ENCODE measurements at regions not wholly inside any gene's neighbourhood (a gene's known extent, or its start where the extent isn't known, plus 50 kb on each side); places are given as distances from the start of the nearest gene placed in this dataset.

- Histone ChIP-seq H3K56ac (ENCODE audit: extremely low read depth, insufficient read depth, low read length) (no peak overlapping the region), H4K91ac (ENCODE audit: insufficient read depth, low read depth, low read length) (no peak overlapping the region), H2AFZ (replicated peaks; ENCODE audit: low read length, poor library complexity) (no peak overlapping the region), H3K9me3 (ENCODE audit: control insufficient read depth, insufficient read depth, low read length) (no peaks in the 10 kb centered on the region), H3K79me1 (ENCODE audit: low read depth in 1 of 2, low read length in 2 of 2) (no peaks in the 10 kb centered on the region), H2AK9ac (replicated peaks; ENCODE audit: low read depth, low read length, poor library complexity) (no peak overlapping the region), H3K14ac (replicated peaks; ENCODE audit: low read depth, low read length) (no peak overlapping the region), H3K9me1 (ENCODE audit: insufficient read depth, low read length) (no peaks in the 10 kb centered on the region), H4K8ac (ENCODE audit: low read depth in 2 of 2, low read length in 2 of 2) (no peak overlapping the region), H3K36me3 (ENCODE audit: control insufficient read depth, insufficient read depth, low read length) (no peaks in the 10 kb centered on the region), H3K4me1 (ENCODE audit: control insufficient read depth, insufficient read depth, low read length) (no peaks in the 10 kb centered on the region), H4K20me1 (ENCODE audit: insufficient read depth, low read length) (no peaks in the 10 kb centered on the region), H3K4me2 (ENCODE audit: low read depth, low read length) (no peak overlapping the region), H3K23ac (ENCODE audit: low read depth, low read length) (no peak overlapping the region), H2BK5ac (ENCODE audit: low read depth, low read length, poor library complexity, severe bottlenecking) (no peak overlapping the region), H3K4ac (ENCODE audit: low read depth, low read length) (no peak overlapping the region), H3K9ac (ENCODE audit: low read depth, low read length) (no peak overlapping the region), H4K5ac (ENCODE audit: low read depth, low read length) (no peak overlapping the region), H3K27me3 (ENCODE audit: control insufficient read depth, insufficient read depth, low read length) (peaks cover 13% of the 10 kb centered on the region; the same call in 1 of the 2 replicates), H2BK20ac (ENCODE audit: low read depth, low read length) (no peak overlapping the region), H2BK120ac (ENCODE audit: low read depth, low read length) (no peak overlapping the region), H2AK5ac (ENCODE audit: low read depth, low read length) (no peak overlapping the region), H3K18ac (ENCODE audit: low read depth, low read length) (no peak overlapping the region), H3K27ac (ENCODE audit: insufficient read depth, low read length) (no peak overlapping the region), H3K4me3 (ENCODE audit: insufficient read depth, low read depth, low read length) (no peak overlapping the region), H2BK15ac (ENCODE audit: low read depth, low read length) (no peak overlapping the region)
- ChIA-PET POLR2A (ENCODE audit: unreplicated experiment) (no interaction called here), CTCF (no interaction called here)
- intact Hi-C loops (cut with micrococcal nuclease) (no loop called here), dilution Hi-C loops (cut with HindIII; ENCODE audit: low sequenced_read_pairs, unreplicated experiment) (no loop called here), in situ Hi-C loops (cut with MboI; ENCODE audit: low sequenced_read_pairs) (no loop called here)
- no peak for DNase-seq
- no peak for ATAC-seq (ENCODE audit: low read depth)
- 56% methylated on average over 2 of the region's 11 CpGs; no CpG with 5 or more reads in 1 of the 2 experiments for WGBS, 2 experiments (ENCODE audit: extremely low coverage in 2 of 2, insufficient read length in 1 of 2)
- no TSS peak for BruUV-seq (replicated peaks)
- TF ChIP-seq RFX5 (IDR thresholded peaks at IDR 0.05; ENCODE audit: low read depth, low read length) = no peak
- TF ChIP-seq CHD1 (IDR thresholded peaks at IDR 0.05; ENCODE audit: low read depth, low read length) = no peak
- no peak for TF ChIP-seq FOS (IDR thresholded peaks at IDR 0.05; ENCODE audit: low read depth, low read length)
- TF ChIP-seq CEBPB (IDR thresholded peaks at IDR 0.05; ENCODE audit: low read depth, low read length) = no peak
- TF ChIP-seq ELK1 (IDR thresholded peaks at IDR 0.05; ENCODE audit: borderline replicate concordance, low read depth, low read length) = no peak
- TF ChIP-seq MAZ (IDR thresholded peaks at IDR 0.05; ENCODE audit: borderline replicate concordance, low read depth, low read length) = no peak
- TF ChIP-seq USF2 (IDR thresholded peaks at IDR 0.05; ENCODE audit: low read depth, low read length) = no peak
- TF ChIP-seq RCOR1 (IDR thresholded peaks at IDR 0.05; ENCODE audit: insufficient replicate concordance, low read length) = no peak
Measured at GRCh38 chr16:55052741-55053415, 122.2 kb downstream of the IRX5 start.

All from IMR-90 (cell line).